AML-193 (cell line): ENCODE measurements at regions not wholly inside any gene's neighbourhood (a gene's known extent, or its start where the extent isn't known, plus 50 kb on each side); places are given as distances from the start of the nearest gene placed in this dataset.
A peak's percentile ranks its signal among the peaks of the same experiment; 100 is the strongest.

Experiments used
- DNase-seq, 2 experiments: peaks; one replicate each; lab custom pipeline; 2025; lab: John Stamatoyannopoulos, UW

GRCh38 chr13:50576156-50576555, 267.3 kb downstream of the DLEU7 start:
- DNase-seq, result no peak

- no peak for DNase-seq
Measured at GRCh38 chr13:50577806-50578205, 265.7 kb downstream of the DLEU7 start.

- DNase-seq, result no peak
Measured at GRCh38 chr13:50580684-50581305, 262.7 kb downstream of the DLEU7 start.

GRCh38 chr13:50581586-50582196, 261.8 kb downstream of the DLEU7 start:
- no peak for DNase-seq

- no peak for DNase-seq
Measured at GRCh38 chr13:50584856-50585580, 258.5 kb downstream of the DLEU7 start.

- no peak for DNase-seq
Measured at GRCh38 chr13:50585674-50586413, 257.6 kb downstream of the DLEU7 start.

- DNase-seq, result no peak
Measured at GRCh38 chr13:50586414-50587083, 256.9 kb downstream of the DLEU7 start.

- no peak for DNase-seq
Measured at GRCh38 chr13:50587115-50587514, 256.4 kb downstream of the DLEU7 start.

GRCh38 chr13:50587645-50588373, 255.7 kb downstream of the DLEU7 start:
- DNase-seq, result no peak

GRCh38 chr13:50588491-50589130, 254.9 kb downstream of the DLEU7 start:
- no peak for DNase-seq

- no peak for DNase-seq
Measured at GRCh38 chr13:50589139-50589538, 254.4 kb downstream of the DLEU7 start.

- no peak for DNase-seq
Measured at GRCh38 chr13:50589651-50590054, 253.8 kb downstream of the DLEU7 start.

GRCh38 chr13:50592412-50593155, 250.9 kb downstream of the DLEU7 start:
- no peak for DNase-seq

- no peak for DNase-seq
Measured at GRCh38 chr13:50593207-50593606, 250.3 kb downstream of the DLEU7 start.

- DNase-seq, result peak in 1 of 2 experiments; percentile 5
Measured at GRCh38 chr13:50594276-50595051, 249.0 kb downstream of the DLEU7 start.

- no peak for DNase-seq
Measured at GRCh38 chr13:50595196-50595595, 248.3 kb downstream of the DLEU7 start.

- DNase-seq, result no peak
Measured at GRCh38 chr13:50596156-50596555, 247.3 kb downstream of the DLEU7 start.

GRCh38 chr13:50596776-50597203, 246.7 kb downstream of the DLEU7 start:
- no peak for DNase-seq

- DNase-seq, result no peak
Measured at GRCh38 chr13:50598338-50598737, 245.2 kb downstream of the DLEU7 start.
